Left cardiac atrium (tissue), 4 donors: ENCODE measurements at regions not wholly inside any gene's neighbourhood (a gene's known extent, or its start where the extent isn't known, plus 50 kb on each side); places are given as distances from the start of the nearest gene placed in this dataset.

ENCODE experiments used
- ATAC-seq, 2 donors: fragments of 200-7000 bp; cut with Tn5 transposase; one replicate each; pipeline ENCODE4 v1.9.1; 2020; ENCODE audit warnings: mild to moderate bottlenecking in 2 of 2, moderate library complexity in 2 of 2
- DNase-seq: peaks from one replicate; pipeline ENCODE4 v3.0.0-alpha.2; 2020
- intact Hi-C, 2 donors: fragments of 100-400 bp; cut with DNase I; formaldehyde crosslinking; loops; one replicate each; pipeline versions ENCODE4 v1.14.1 to v1.15.1; 2022 to 2023
- donor health status: DM: no; HTN: yes; CAD: no.
- donor health status: DM: no; HTN: yes; CAD: no; lungs with severe emphysema.
- donor health status: DM: yes; HTN: yes; CAD: no.
- donor health status: Dilated cardiomyopathy.

- DNase-seq (no peak), ATAC-seq (no peak)
- intact Hi-C loops: no loop called here
Measured at GRCh38 chr1:63027176-63027575, 243.2 kb downstream of the ATG4C start.

- DNase-seq: no peak
- intact Hi-C loops: no loop called here
- no peak for ATAC-seq
Measured at GRCh38 chr1:63032171-63032570, 248.2 kb downstream of the ATG4C start.

DNA sequence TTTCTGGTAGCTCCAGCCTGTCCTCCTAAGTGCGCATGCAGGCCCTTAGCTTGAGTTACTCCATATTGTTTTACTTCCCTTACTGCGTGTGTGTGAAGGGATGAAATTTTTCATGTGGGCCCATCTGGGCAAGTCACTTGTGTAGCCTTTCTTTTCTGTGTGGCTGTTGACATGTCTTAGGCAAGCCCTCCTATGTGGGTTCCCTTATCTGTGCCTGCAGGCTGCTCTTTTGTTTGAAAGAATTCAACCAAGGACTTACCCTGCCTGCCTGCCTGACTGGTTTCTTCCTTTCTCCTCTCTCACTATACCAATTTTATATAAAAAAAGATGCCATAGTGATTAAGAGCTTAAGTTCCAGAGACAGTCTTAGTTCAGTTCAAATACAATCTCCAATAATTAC lies 249.3 kb downstream of the ATG4C start:
- ATAC-seq (no peak), DNase-seq (no peak)
- intact Hi-C loops: no loop called here

DNA sequence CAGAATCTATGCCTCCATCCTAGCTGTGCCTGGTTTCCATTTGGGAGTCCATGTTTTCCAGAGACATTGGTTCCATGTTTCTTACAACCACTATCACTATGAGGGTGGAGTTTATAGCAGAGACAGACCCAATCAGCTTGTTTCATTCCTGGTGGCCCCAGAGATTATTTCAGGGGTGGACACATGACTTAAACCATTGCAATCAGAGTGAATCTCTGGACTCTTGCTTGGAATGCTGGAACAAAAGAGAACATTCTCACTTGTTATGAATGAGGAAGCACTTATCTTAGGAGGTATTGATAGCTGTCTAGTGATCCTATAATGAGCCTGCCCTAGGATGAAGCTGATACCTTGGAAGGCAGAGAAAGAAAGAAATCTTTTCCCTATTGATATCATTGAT lies 250.3 kb downstream of the ATG4C start:
- DNase-seq (no peak), ATAC-seq (no peak)
- intact Hi-C loops: no loop called here

GRCh38 chr1:63038586-63038985 lies 254.7 kb downstream of the ATG4C start:
- DNase-seq (no peak), ATAC-seq (no peak)
- intact Hi-C loops: no loop called here

- intact Hi-C loops: no loop called here
- DNase-seq (no peak), ATAC-seq (no peak)
Measured at GRCh38 chr1:63041660-63042059, 257.7 kb downstream of the ATG4C start.

DNA sequence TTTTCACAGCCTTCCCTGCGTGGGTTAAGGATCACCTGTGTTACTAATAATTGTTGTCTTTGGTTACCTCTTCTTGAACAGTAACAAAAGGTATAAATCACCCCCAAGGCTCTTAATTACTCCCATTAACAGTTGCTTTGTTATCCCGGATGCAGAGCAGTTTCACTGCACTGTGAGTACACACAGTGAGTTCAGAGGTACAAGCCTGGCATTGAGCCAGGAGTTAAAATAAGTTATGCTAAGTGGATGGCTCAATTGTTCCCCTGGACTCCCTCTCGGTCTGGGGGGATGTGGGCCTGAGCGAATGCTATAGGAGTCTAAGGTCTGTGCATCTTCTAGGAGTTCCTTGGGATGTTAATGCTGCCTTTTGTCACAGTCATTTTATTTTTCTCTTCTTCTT lies 258.3 kb downstream of the ATG4C start:
- no peak for ATAC-seq
- DNase-seq: no peak
- intact Hi-C loops: no loop called here

- intact Hi-C loops: no loop called here
- no peak for DNase-seq
- ATAC-seq: no peak
Measured at GRCh38 chr1:63046539-63046938, 262.6 kb downstream of the ATG4C start.

- DNase-seq (no peak), ATAC-seq (no peak)
- intact Hi-C loops: no loop called here
Measured at GRCh38 chr1:63049135-63049534, 265.2 kb downstream of the ATG4C start.

DNA sequence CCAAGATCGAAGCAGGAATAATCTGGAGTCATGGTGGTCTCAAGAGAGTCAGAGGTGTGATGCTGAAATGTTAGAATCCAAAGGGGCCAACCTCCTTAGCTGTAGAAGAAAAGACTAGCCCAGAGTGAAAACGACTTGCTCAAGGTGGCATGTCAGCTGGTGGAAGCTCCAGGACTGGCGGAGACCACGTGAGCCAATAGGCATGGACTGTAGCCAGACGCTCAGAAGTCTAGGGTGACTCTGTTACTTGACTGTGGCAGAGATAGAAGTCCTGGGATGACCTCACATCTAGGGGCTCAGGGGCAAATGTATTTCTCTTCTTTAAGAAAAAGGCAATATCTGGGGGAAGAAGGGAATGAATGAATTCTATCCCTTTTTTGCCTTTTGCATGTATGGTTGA lies 267.4 kb downstream of the ATG4C start:
- intact Hi-C loops: no loop called here
- DNase-seq (no peak), ATAC-seq (no peak)

- intact Hi-C loops: no loop called here
- ATAC-seq (no peak), DNase-seq (no peak)
Measured at GRCh38 chr1:63051886-63052285, 268.0 kb downstream of the ATG4C start.

GRCh38 chr1:63054184-63054583 lies 268.2 kb upstream of the FOXD3 start:
- DNase-seq: no peak
- intact Hi-C loops: no loop called here
- no peak for ATAC-seq

GRCh38 chr1:63063367-63063766 lies 259.0 kb upstream of the FOXD3 start:
- DNase-seq: no peak
- intact Hi-C loops: no loop called here
- no peak for ATAC-seq

GRCh38 chr1:63064135-63064534 lies 258.2 kb upstream of the FOXD3 start:
- ATAC-seq (no peak), DNase-seq (no peak)
- intact Hi-C loops: no loop called here

DNA sequence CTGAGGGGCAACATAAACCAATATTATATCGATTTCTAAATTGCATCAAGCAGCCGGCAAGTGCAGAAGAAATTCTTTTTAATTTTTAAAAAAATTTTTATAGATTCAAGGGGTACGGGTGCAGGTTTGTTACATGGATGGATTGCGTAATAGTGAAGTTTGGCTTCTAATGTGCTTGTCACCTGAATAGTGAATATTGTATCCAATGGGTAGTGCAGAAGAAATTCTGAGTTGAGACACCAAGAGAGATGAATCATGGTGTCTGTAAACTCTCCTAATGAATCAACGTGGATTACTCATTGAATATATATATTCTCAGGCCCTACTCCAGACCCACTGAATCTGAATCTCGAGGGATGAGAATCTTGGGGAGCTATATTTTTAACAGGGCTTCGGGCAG lies 253.7 kb upstream of the FOXD3 start:
- intact Hi-C loops: no loop called here
- ATAC-seq: no peak
- DNase-seq: no peak

DNA sequence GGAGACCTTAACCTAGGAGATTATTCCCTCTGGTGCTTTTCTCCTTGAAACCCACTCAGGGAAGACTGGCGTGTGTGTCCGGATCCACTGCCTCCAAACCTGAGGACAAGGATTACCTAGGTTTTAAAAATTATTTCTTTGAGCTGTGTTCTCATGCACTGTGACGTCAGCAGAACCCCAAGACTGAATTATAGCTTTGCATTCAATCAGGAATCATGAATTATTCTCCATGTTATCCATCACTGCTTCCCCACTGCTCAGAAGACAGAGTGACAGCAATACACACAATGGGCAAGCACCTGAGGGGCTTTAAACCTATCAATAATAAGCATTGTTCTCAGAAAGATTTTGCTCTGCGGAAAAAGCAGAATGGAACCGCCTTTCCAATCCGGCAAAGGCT lies 253.2 kb upstream of the FOXD3 start:
- no peak for DNase-seq
- intact Hi-C loops: no loop called here
- no peak for ATAC-seq

- ATAC-seq (no peak), DNase-seq (no peak)
- intact Hi-C loops: no loop called here
Measured at GRCh38 chr1:63073309-63074306, 248.8 kb upstream of the FOXD3 start.

- intact Hi-C loops: no loop called here
- DNase-seq: no peak
- no peak for ATAC-seq
Measured at GRCh38 chr1:63074321-63074720, 248.0 kb upstream of the FOXD3 start.

GRCh38 chr1:63082766-63083165 lies 239.6 kb upstream of the FOXD3 start:
- ATAC-seq (no peak), DNase-seq (no peak)
- intact Hi-C loops: no loop called here

- ATAC-seq: no peak
- DNase-seq: no peak
- intact Hi-C loops: no loop called here
Measured at GRCh38 chr1:63087966-63088365, 234.4 kb upstream of the FOXD3 start.

GRCh38 chr1:63099188-63099587 lies 223.2 kb upstream of the FOXD3 start:
- intact Hi-C loops: no loop called here
- DNase-seq: no peak
- ATAC-seq: no peak
